ENCODE measurements at regions not wholly inside any gene's neighbourhood (a gene's known extent, or its start where the extent isn't known, plus 50 kb on each side); places are given as distances from the start of the nearest gene placed in this dataset.

DNA sequence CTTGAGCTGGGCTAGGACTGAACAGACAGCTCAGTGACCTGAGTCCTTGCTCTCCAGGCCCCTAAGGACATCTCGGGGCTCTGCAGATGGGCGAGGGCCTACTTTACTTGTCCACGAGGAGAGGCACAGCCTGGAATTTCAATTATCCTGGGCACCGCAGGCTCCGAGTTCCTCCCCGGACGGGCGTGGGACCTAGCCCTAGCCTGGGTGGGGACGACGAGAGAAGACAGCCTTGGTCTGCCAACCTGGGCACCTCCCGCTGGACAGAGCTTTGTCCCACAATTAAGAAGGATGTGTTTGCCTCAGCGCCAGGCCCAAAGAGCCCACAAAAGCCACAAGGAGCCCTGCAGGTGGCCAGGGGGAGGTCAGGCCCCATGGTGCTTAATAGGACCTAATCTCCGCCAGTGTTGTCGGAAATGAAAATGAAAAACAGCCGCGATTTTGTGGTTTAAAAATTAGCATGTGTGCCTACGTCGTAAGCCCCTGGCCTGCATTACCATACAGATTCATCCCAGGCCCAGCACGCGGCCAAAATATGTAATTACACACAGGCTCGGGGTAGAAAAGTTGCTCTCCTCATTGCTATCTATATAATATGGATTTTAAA lies 51.4 kb upstream of the LHX1 start:
- TF ChIP-seq, protein P1, sequence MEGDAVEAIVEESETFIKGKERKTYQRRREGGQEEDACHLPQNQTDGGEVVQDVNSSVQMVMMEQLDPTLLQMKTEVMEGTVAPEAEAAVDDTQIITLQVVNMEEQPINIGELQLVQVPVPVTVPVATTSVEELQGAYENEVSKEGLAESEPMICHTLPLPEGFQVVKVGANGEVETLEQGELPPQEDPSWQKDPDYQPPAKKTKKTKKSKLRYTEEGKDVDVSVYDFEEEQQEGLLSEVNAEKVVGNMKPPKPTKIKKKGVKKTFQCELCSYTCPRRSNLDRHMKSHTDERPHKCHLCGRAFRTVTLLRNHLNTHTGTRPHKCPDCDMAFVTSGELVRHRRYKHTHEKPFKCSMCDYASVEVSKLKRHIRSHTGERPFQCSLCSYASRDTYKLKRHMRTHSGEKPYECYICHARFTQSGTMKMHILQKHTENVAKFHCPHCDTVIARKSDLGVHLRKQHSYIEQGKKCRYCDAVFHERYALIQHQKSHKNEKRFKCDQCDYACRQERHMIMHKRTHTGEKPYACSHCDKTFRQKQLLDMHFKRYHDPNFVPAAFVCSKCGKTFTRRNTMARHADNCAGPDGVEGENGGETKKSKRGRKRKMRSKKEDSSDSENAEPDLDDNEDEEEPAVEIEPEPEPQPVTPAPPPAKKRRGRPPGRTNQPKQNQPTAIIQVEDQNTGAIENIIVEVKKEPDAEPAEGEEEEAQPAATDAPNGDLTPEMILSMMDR (conservative IDR thresholded peaks at IDR 0.05; ENCODE audit: low read depth in 2 of 2) = no peak
- TF ChIP-seq POLR2AphosphoS5 (IDR thresholded peaks at IDR 0.05; ENCODE audit: low read depth) (no peak), EZH2 (IDR thresholded peaks at IDR 0.05; ENCODE audit: low read depth, unreplicated experiment) (no peak), EZH2phosphoT487 (IDR thresholded peaks at IDR 0.05; ENCODE audit: unreplicated experiment) (no peak), CREB1 (CRISPR knock-in tag; IDR thresholded peaks at IDR 0.05; ENCODE audit: low read depth) (no peak), JUNB (IDR thresholded peaks at IDR 0.05; ENCODE audit: unreplicated experiment) (no peak), ETS1 (IDR thresholded peaks at IDR 0.05) (no peak), STAT1 (IDR thresholded peaks at IDR 0.05; ENCODE audit: unreplicated experiment) (no peak), NANOG (IDR thresholded peaks at IDR 0.05; ENCODE audit: borderline replicate concordance) (no peak), ZNF331 (CRISPR knock-in tag; IDR thresholded peaks at IDR 0.05; ENCODE audit: low read depth) (no peak), ZNF114 (CRISPR knock-in tag; IDR thresholded peaks at IDR 0.05) (no peak)
- TF ChIP-seq, protein P2, sequence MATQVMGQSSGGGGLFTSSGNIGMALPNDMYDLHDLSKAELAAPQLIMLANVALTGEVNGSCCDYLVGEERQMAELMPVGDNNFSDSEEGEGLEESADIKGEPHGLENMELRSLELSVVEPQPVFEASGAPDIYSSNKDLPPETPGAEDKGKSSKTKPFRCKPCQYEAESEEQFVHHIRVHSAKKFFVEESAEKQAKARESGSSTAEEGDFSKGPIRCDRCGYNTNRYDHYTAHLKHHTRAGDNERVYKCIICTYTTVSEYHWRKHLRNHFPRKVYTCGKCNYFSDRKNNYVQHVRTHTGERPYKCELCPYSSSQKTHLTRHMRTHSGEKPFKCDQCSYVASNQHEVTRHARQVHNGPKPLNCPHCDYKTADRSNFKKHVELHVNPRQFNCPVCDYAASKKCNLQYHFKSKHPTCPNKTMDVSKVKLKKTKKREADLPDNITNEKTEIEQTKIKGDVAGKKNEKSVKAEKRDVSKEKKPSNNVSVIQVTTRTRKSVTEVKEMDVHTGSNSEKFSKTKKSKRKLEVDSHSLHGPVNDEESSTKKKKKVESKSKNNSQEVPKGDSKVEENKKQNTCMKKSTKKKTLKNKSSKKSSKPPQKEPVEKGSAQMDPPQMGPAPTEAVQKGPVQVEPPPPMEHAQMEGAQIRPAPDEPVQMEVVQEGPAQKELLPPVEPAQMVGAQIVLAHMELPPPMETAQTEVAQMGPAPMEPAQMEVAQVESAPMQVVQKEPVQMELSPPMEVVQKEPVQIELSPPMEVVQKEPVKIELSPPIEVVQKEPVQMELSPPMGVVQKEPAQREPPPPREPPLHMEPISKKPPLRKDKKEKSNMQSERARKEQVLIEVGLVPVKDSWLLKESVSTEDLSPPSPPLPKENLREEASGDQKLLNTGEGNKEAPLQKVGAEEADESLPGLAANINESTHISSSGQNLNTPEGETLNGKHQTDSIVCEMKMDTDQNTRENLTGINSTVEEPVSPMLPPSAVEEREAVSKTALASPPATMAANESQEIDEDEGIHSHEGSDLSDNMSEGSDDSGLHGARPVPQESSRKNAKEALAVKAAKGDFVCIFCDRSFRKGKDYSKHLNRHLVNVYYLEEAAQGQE (IDR thresholded peaks at IDR 0.05; ENCODE audit: unreplicated experiment) = no peak
- TF ChIP-seq, protein P3, sequence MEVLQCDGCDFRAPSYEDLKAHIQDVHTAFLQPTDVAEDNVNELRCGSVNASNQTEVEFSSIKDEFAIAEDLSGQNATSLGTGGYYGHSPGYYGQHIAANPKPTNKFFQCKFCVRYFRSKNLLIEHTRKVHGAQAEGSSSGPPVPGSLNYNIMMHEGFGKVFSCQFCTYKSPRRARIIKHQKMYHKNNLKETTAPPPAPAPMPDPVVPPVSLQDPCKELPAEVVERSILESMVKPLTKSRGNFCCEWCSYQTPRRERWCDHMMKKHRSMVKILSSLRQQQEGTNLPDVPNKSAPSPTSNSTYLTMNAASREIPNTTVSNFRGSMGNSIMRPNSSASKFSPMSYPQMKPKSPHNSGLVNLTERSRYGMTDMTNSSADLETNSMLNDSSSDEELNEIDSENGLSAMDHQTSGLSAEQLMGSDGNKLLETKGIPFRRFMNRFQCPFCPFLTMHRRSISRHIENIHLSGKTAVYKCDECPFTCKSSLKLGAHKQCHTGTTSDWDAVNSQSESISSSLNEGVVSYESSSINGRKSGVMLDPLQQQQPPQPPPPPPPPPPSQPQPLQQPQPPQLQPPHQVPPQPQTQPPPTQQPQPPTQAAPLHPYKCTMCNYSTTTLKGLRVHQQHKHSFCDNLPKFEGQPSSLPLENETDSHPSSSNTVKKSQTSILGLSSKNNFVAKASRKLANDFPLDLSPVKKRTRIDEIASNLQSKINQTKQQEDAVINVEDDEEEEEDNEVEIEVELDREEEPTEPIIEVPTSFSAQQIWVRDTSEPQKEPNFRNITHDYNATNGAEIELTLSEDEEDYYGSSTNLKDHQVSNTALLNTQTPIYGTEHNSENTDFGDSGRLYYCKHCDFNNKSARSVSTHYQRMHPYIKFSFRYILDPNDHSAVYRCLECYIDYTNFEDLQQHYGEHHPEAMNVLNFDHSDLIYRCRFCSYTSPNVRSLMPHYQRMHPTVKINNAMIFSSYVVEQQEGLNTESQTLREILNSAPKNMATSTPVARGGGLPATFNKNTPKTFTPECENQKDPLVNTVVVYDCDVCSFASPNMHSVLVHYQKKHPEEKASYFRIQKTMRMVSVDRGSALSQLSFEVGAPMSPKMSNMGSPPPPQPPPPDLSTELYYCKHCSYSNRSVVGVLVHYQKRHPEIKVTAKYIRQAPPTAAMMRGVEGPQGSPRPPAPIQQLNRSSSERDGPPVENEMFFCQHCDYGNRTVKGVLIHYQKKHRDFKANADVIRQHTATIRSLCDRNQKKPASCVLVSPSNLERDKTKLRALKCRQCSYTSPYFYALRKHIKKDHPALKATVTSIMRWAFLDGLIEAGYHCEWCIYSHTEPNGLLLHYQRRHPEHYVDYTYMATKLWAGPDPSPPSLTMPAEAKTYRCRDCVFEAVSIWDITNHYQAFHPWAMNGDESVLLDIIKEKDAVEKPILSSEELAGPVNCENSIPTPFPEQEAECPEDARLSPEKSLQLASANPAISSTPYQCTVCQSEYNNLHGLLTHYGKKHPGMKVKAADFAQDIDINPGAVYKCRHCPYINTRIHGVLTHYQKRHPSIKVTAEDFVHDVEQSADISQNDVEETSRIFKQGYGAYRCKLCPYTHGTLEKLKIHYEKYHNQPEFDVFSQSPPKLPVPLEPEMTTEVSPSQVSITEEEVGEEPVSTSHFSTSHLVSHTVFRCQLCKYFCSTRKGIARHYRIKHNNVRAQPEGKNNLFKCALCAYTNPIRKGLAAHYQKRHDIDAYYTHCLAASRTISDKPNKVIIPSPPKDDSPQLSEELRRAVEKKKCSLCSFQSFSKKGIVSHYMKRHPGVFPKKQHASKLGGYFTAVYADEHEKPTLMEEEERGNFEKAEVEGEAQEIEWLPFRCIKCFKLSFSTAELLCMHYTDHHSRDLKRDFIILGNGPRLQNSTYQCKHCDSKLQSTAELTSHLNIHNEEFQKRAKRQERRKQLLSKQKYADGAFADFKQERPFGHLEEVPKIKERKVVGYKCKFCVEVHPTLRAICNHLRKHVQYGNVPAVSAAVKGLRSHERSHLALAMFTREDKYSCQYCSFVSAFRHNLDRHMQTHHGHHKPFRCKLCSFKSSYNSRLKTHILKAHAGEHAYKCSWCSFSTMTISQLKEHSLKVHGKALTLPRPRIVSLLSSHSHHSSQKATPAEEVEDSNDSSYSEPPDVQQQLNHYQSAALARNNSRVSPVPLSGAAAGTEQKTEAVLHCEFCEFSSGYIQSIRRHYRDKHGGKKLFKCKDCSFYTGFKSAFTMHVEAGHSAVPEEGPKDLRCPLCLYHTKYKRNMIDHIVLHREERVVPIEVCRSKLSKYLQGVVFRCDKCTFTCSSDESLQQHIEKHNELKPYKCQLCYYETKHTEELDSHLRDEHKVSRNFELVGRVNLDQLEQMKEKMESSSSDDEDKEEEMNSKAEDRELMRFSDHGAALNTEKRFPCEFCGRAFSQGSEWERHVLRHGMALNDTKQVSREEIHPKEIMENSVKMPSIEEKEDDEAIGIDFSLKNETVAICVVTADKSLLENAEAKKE (CRISPR knock-in tag; IDR thresholded peaks at IDR 0.05) = no peak

Measured in GM23338 (cell line).